Lung (tissue), 11 donors: ENCODE measurements at regions not wholly inside any gene's neighbourhood (a gene's known extent, or its start where the extent isn't known, plus 50 kb on each side); places are given as distances from the start of the nearest gene placed in this dataset.

Experiments used
- ATAC-seq: fragments of 200-7000 bp; cut with Tn5 transposase; one replicate; pipeline ENCODE4 v1.9.1; 2020; ENCODE audit warnings: moderate number of reproducible peaks; ENCODE audit not compliant: insufficient read depth, low FRiP score
- DNase-seq, 3 donors: peaks; one replicate each; pipeline ENCODE4 v3.0.0-alpha.2; 2013 to 2017
- H3K27ac ChIP-seq, 2 donors: one replicate each; pipeline ENCODE4 v1.5.1; 2013; ENCODE audit warnings: mild to moderate bottlenecking in 2 of 2, moderate library complexity in 2 of 2, control low read depth in 1 of 2, inconsistent platforms in 1 of 2, low read depth in 1 of 2, low read length in 1 of 2
- H3K27me3 ChIP-seq, 3 donors: one replicate each; pipeline ENCODE4 v1.5.1; 2013; ENCODE audit warnings: low read length in 2 of 3; ENCODE audit not compliant: control insufficient read depth in 3 of 3, insufficient read depth in 3 of 3
- H3K36me3 ChIP-seq, 4 donors: one replicate each; pipeline ENCODE4 v1.5.1; 2013; ENCODE audit warnings: low read length in 4 of 4, mild to moderate bottlenecking in 1 of 4, moderate library complexity in 1 of 4; ENCODE audit not compliant: control insufficient read depth in 4 of 4, insufficient read depth in 4 of 4
- H3K4me1 ChIP-seq, 5 donors: one replicate each; pipeline ENCODE4 v1.5.1; 2013; ENCODE audit warnings: low read length in 5 of 5, mild to moderate bottlenecking in 2 of 5, moderate library complexity in 1 of 5; ENCODE audit not compliant: control insufficient read depth in 5 of 5, insufficient read depth in 5 of 5
- H3K4me3 ChIP-seq: one replicate; pipeline ENCODE4 v1.5.1; 2013; ENCODE audit warnings: mild to moderate bottlenecking, control low read depth, moderate library complexity
- H3K9ac ChIP-seq, 2 donors: one replicate each; pipeline ENCODE4 v1.5.1; 2013; ENCODE audit warnings: low read length in 2 of 2, control low read depth in 1 of 2; ENCODE audit not compliant: insufficient read depth in 1 of 2
- H3K9me3 ChIP-seq, 4 donors: one replicate each; pipeline ENCODE4 v1.5.1; 2013; ENCODE audit warnings: low read length in 3 of 4, mild to moderate bottlenecking in 1 of 4, moderate library complexity in 1 of 4; ENCODE audit not compliant: control insufficient read depth in 4 of 4, insufficient read depth in 3 of 4
- CTCF ChIP-seq: IDR thresholded peaks from 2 replicates; pipeline ENCODE4 v1.5.1; 2012; ENCODE audit warnings: mild to moderate bottlenecking; ENCODE audit errors: control extremely low read depth, extremely low read depth
- WGBS, 2 donors: extraction: QIAGEN DNeasy Blood & Tissue Kit; methylation state at CpG; one replicate each; pipeline ENCODE4 v1.1.7; 2013; 5-methylcytosine and 5-hydroxymethylcytosine counted together
- donor health status: control.
- donor health status: control.
- donor health status: Bipolar disorder and iron deficiency.
- donor health status: healthy.
- donor health status: DM: yes; HTN: yes; CAD: no.

- H3K27ac ChIP-seq = no peak overlapping the region
- ATAC-seq (no peak), DNase-seq (no peak)
- no peaks in the 10 kb centered on the region for H3K36me3 ChIP-seq
- no peaks in the 10 kb centered on the region for H3K27me3 ChIP-seq
- WGBS, 2 donors = 58 to 61% methylated on average over 1 of the region's 1 CpG
- no peak overlapping the region for H3K4me3 ChIP-seq
- no peaks in the 10 kb centered on the region for H3K4me1 ChIP-seq
- H3K9ac ChIP-seq = no peak overlapping the region
- H3K9me3 ChIP-seq = peaks cover 0 to 7% (median 3%) of the 10 kb centered on the region in 4 donors
- TF ChIP-seq CTCF = no peak
These were observed 58.8 kb upstream of the NOL4 start for GRCh38 chr18:34283506-34283905.

GRCh38 chr18:34287825-34288224 is 63.1 kb upstream of the NOL4 start:
- Histone ChIP-seq H3K4me1 (no peaks in the 10 kb centered on the region), H3K27ac (no peak overlapping the region), H3K9me3 (peaks cover 0 to 10% (median 3%) of the 10 kb centered on the region in 4 donors), H3K4me3 (no peak overlapping the region), H3K27me3 (no peaks in the 10 kb centered on the region), H3K36me3 (no peaks in the 10 kb centered on the region), H3K9ac (no peak overlapping the region)
- no peak for TF ChIP-seq CTCF
- DNase-seq (no peak), ATAC-seq (no peak)

GRCh38 chr18:34292594-34292993 is 67.9 kb upstream of the NOL4 start:
- peaks cover 0 to 6% (median 2%) of the 10 kb centered on the region in 4 donors for H3K9me3 ChIP-seq
- 50 to 60% methylated on average over 2 of the region's 2 CpGs for WGBS, 2 donors
- no peak for TF ChIP-seq CTCF
- no peak for ATAC-seq
- no peak for DNase-seq
- H3K9ac ChIP-seq = no peak overlapping the region
- no peak overlapping the region for H3K4me3 ChIP-seq
- no peak overlapping the region for H3K27ac ChIP-seq
- no peaks in the 10 kb centered on the region for H3K36me3 ChIP-seq
- no peaks in the 10 kb centered on the region for H3K4me1 ChIP-seq
- H3K27me3 ChIP-seq = no peaks in the 10 kb centered on the region

- no peak for ATAC-seq
- TF ChIP-seq CTCF = no peak
- Histone ChIP-seq H3K4me1 (no peaks in the 10 kb centered on the region), H3K36me3 (no peaks in the 10 kb centered on the region), H3K27ac (no peak overlapping the region), H3K9ac (no peak overlapping the region), H3K27me3 (no peaks in the 10 kb centered on the region), H3K4me3 (no peak overlapping the region), H3K9me3 (peaks cover 0 to 4% (median 0%) of the 10 kb centered on the region in 4 donors)
- no peak for DNase-seq
These were observed 72.6 kb upstream of the NOL4 start for GRCh38 chr18:34297287-34297686.
